ENCODE measurements at regions not wholly inside any gene's neighbourhood (a gene's known extent, or its start where the extent isn't known, plus 50 kb on each side); places are given as distances from the start of the nearest gene placed in this dataset.

GRCh38 chr4:57640391-57641100, 530.4 kb upstream of the IGFBP7 start:
- TF ChIP-seq CTCF (IDR thresholded peaks at IDR 0.05) (no peak), POLR2AphosphoS5 (IDR thresholded peaks at IDR 0.05) (no peak), POLR2A (IDR thresholded peaks at IDR 0.05) (no peak), EP300 (IDR thresholded peaks at IDR 0.05) (no peak)
